Panc1 (cell line): ENCODE measurements at regions not wholly inside any gene's neighbourhood (a gene's known extent, or its start where the extent isn't known, plus 50 kb on each side); places are given as distances from the start of the nearest gene placed in this dataset.

ENCODE experiments used
- ATAC-seq: fragments of 200-7000 bp; cut with Tn5 transposase; 2 replicates; pipeline ENCODE4 v1.9.1; 2020; ENCODE audit warnings: mild to moderate bottlenecking, moderate library complexity
- BruUV-seq: library from RNA; stranded (reverse); fragments of 400-500 nt; replicated peaks from 2 replicates; lab custom pipeline; 2021; lab: Mats Ljungman, UMichigan
- CTCF ChIA-PET: fragments of 300-600 bp; sonication (Branson Sonifier 250); formaldehyde crosslinking; loops from one replicate; lab custom pipeline; 2022; ENCODE audit warnings: antibody characterized with exemption; lab: Charles Lee
- POLR2A ChIA-PET: fragments of 300-600 bp; sonication (Branson Sonifier 250); formaldehyde crosslinking; loops from one replicate; lab custom pipeline; 2022; ENCODE audit warnings: antibody characterized with exemption; lab: Charles Lee
- DNase-seq: peaks from one replicate; pipeline ENCODE4 v3.0.0-alpha.2; 2010; ENCODE audit warnings: low read depth, low spot score
- H3K27ac ChIP-seq: 2 replicates; pipeline ENCODE4 v1.5.1; 2011; ENCODE audit warnings: mild to moderate bottlenecking, low read length, inconsistent platforms
- H3K27me3 ChIP-seq: fragments of 200-500 bp; sonication (Bioruptor generic); 2 replicates; pipeline ENCODE4 v1.6.0; 2014; ENCODE audit warnings: low read length, inconsistent platforms; ENCODE audit not compliant: control insufficient read depth, insufficient read depth
- H3K36me3 ChIP-seq: fragments of 200-500 bp; sonication (Bioruptor generic); 2 replicates; pipeline ENCODE4 v1.5.1; 2014; ENCODE audit warnings: inconsistent platforms, mild to moderate bottlenecking, low read length, moderate library complexity; ENCODE audit not compliant: control insufficient read depth, insufficient read depth
- H3K4me1 ChIP-seq: 2 replicates; pipeline ENCODE4 v1.5.1; 2011; ENCODE audit warnings: inconsistent platforms, mild to moderate bottlenecking, low read length, moderate library complexity; ENCODE audit not compliant: control insufficient read depth, insufficient read depth
- H3K4me3 ChIP-seq, 2 experiments: 2 replicates each; pipeline ENCODE4 v1.5.1; 2011 to 2012; ENCODE audit warnings: low read depth in 2 of 2, low read length in 2 of 2, mild to moderate bottlenecking in 2 of 2, inconsistent platforms in 1 of 2, moderate library complexity in 1 of 2
- H3K9me3 ChIP-seq: fragments of 200-500 bp; sonication (Bioruptor generic); 2 replicates; pipeline ENCODE4 v1.5.1; 2014; ENCODE audit warnings: low read depth, mild to moderate bottlenecking, inconsistent platforms, low read length, moderate library complexity; ENCODE audit not compliant: control insufficient read depth, insufficient read depth
- POLR2AphosphoS5 ChIP-seq: IDR thresholded peaks from 2 replicates; pipeline ENCODE4 v1.6.1; 2012; ENCODE audit warnings: mild to moderate bottlenecking, low read depth, low read length, moderate library complexity
- SIN3A ChIP-seq: IDR thresholded peaks from 2 replicates; pipeline ENCODE4 v1.6.1; 2012; ENCODE audit warnings: low read depth, mild to moderate bottlenecking, low read length, moderate library complexity, borderline replicate concordance; ENCODE audit not compliant: insufficient read depth
- TCF7L2 ChIP-seq: IDR thresholded peaks from 2 replicates; pipeline ENCODE4 v1.6.1; 2011; ENCODE audit warnings: mild to moderate bottlenecking, low read depth, low read length, inconsistent platforms
- in situ Hi-C: cut with HindIII; loops from 2 replicates; pipeline ENCODE4 v1.10.0; 2016; ENCODE audit warnings: low sequenced_read_pairs, low pct_unique_long_range_greater_than_20kb
- intact Hi-C: fragments of 100-400 bp; cut with micrococcal nuclease; formaldehyde crosslinking; loops from one replicate; pipeline ENCODE4 v1.10.0; 2022; ENCODE audit not compliant: unreplicated experiment
- TF ChIP-seq, protein P1 (sequence below): fragments of 450-650 bp; IDR thresholded peaks from 2 replicates; pipeline ENCODE4 v1.5.1; 2017; ENCODE audit warnings: mild to moderate bottlenecking
- TF ChIP-seq, protein P2 (sequence below), 2 experiments: IDR thresholded peaks; 2 replicates each; pipeline ENCODE4 v1.6.1; 2011 to 2012; ENCODE audit warnings: low read depth in 2 of 2, control low read depth in 1 of 2, low read length in 1 of 2, mild to moderate bottlenecking in 1 of 2, moderate library complexity in 1 of 2; ENCODE audit not compliant: insufficient read depth in 1 of 2

DNA sequence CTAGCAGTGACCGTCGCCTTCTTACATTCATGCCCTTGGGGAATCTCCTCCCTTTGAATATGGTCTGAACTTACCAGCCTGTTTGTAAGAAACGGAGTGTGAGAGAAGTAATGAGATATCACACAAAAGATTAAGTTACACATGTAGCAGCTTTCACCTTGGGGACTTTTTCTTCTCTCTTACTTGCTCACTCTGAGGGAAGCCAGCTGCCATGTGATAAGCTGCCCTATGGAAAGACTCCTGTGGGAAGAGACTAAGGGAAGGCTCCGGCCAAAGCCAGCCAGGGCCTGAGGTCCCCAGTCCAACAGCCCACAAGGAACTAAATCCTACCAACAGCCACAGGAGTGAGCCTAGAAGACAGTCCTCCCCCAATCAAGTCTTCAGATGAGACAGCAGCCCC, 190.4 kb upstream of the TSC22D2 start:
- in situ Hi-C loops (no loop called here), intact Hi-C loops (no loop called here)
- CTCF ChIA-PET, result interaction anchor here (0.7 to 1.3 kb wide), 2 partner anchors 34 to 189 kb away, joined by 3 to 5 read pairs; no protein-coding TSS in a partner anchor
- POLR2A ChIA-PET, result interaction anchor here (0.6 kb wide), 2 partner anchors 49 to 76 kb away, joined by 3 to 4 read pairs; no protein-coding TSS in a partner anchor
- H3K4me1 ChIP-seq, result 0 out of 2 replicates have a peak, but pooled peaks cover 4% of the 10 kb centered on the region
- H3K27ac ChIP-seq, result no peak overlapping the region
- H3K27me3 ChIP-seq, result no peaks in the 10 kb centered on the region
- no peak overlapping the region for H3K4me3 ChIP-seq
- no peaks in the 10 kb centered on the region for H3K36me3 ChIP-seq
- DNase-seq, result no peak
- no peak for ATAC-seq
- BruUV-seq, result no TSS peak
- no peak for TF ChIP-seq POLR2AphosphoS5
- TF ChIP-seq, protein P1, sequence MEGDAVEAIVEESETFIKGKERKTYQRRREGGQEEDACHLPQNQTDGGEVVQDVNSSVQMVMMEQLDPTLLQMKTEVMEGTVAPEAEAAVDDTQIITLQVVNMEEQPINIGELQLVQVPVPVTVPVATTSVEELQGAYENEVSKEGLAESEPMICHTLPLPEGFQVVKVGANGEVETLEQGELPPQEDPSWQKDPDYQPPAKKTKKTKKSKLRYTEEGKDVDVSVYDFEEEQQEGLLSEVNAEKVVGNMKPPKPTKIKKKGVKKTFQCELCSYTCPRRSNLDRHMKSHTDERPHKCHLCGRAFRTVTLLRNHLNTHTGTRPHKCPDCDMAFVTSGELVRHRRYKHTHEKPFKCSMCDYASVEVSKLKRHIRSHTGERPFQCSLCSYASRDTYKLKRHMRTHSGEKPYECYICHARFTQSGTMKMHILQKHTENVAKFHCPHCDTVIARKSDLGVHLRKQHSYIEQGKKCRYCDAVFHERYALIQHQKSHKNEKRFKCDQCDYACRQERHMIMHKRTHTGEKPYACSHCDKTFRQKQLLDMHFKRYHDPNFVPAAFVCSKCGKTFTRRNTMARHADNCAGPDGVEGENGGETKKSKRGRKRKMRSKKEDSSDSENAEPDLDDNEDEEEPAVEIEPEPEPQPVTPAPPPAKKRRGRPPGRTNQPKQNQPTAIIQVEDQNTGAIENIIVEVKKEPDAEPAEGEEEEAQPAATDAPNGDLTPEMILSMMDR, result no peak
- H3K9me3 ChIP-seq, result no peaks in the 10 kb centered on the region

DNA sequence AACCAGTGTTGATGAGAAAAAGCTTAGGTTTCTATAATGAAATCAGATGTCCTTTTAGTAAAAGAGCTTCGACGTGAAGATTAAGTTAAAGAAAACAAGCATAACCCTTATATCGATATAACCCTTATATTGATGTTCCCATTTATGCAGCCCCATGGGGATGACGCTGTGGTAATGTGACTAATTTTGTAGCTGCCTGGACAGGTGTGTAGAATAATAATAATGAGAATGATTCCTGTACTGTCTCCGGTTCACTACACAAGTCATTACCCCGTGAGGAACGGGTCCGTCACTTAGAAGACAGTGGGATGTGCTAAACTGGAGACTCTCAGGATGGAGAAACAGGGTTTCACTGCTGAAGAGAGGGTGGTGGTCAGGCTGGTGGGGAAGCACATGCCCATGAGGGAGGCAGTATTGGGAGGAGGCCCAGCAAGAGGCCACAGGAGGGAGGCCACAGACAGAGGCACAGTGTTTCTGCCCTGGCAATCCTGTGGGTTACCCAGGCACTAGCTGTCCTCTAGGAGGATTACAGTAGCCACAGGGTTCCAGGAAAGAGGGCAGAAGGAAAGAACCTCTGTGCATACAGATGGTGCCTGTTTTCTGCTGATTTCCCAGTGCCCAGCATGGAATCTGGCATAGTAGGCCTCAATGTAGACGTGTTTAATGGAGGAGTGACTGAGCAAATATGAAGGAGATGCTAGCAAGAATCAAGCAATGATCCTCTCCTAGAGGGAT, 191.1 kb upstream of the TSC22D2 start:
- H3K9me3 ChIP-seq, result no peaks in the 10 kb centered on the region
- ATAC-seq (no peak), DNase-seq (no peak)
- no peak overlapping the region for H3K4me3 ChIP-seq
- in situ Hi-C loops (no loop called here), intact Hi-C loops (no loop called here)
- BruUV-seq, result no TSS peak
- no peak overlapping the region for H3K27ac ChIP-seq
- TF ChIP-seq, protein P1, result no peak
- TF ChIP-seq SIN3A, result no peak
- H3K36me3 ChIP-seq, result no peaks in the 10 kb centered on the region
- ChIA-PET CTCF (no interaction called here), POLR2A (no interaction called here)
- H3K4me1 ChIP-seq, result 0 out of 2 replicates have a peak, but pooled peaks cover 4% of the 10 kb centered on the region
- H3K27me3 ChIP-seq, result no peaks in the 10 kb centered on the region

DNA sequence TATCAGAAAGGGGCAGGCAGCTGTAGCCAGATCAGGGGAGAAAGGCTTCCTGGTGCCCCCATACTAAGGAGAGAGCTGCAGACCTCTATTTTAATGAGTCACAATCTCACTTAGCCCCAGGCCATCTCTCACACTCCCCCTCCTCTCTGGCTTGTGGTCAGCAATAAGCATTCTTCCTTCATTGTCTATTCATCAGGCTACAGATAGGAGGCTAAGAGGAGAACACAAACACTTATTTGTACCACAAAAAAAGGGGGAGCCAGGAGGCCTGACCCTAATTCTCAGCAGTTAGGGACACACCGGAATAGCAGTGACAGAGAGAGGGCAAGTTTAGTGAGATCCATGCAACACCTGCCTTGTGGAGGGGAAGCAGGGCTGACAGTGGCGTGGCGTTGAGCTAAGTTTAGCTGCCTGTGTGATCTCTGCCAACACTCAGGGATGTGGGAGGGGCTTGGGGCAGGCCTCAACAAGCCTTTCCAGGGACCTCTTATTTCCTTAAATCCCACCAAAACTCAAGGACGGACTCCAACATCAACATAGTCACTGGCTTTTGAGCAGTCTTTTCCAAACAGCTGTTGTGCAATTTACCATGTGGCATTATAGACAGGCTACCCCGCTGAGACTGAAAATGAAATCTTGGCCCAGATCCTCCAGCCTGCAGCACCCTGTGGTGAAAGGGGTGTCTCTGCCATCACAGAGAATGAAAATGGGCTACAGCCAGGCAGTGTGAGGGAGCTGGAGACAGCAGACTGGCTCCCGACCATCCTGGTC, 191.9 kb upstream of the TSC22D2 start:
- TF ChIP-seq, protein P2, sequence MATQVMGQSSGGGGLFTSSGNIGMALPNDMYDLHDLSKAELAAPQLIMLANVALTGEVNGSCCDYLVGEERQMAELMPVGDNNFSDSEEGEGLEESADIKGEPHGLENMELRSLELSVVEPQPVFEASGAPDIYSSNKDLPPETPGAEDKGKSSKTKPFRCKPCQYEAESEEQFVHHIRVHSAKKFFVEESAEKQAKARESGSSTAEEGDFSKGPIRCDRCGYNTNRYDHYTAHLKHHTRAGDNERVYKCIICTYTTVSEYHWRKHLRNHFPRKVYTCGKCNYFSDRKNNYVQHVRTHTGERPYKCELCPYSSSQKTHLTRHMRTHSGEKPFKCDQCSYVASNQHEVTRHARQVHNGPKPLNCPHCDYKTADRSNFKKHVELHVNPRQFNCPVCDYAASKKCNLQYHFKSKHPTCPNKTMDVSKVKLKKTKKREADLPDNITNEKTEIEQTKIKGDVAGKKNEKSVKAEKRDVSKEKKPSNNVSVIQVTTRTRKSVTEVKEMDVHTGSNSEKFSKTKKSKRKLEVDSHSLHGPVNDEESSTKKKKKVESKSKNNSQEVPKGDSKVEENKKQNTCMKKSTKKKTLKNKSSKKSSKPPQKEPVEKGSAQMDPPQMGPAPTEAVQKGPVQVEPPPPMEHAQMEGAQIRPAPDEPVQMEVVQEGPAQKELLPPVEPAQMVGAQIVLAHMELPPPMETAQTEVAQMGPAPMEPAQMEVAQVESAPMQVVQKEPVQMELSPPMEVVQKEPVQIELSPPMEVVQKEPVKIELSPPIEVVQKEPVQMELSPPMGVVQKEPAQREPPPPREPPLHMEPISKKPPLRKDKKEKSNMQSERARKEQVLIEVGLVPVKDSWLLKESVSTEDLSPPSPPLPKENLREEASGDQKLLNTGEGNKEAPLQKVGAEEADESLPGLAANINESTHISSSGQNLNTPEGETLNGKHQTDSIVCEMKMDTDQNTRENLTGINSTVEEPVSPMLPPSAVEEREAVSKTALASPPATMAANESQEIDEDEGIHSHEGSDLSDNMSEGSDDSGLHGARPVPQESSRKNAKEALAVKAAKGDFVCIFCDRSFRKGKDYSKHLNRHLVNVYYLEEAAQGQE (IDR thresholded peaks at IDR 0.05; ENCODE audit: insufficient read depth in 1 of 2, low read depth in 2 of 2, low read length in 1 of 2), result no peak
- TF ChIP-seq, protein P1, result no peak
- TF ChIP-seq SIN3A, result no peak
- no peak for TF ChIP-seq TCF7L2
- TF ChIP-seq POLR2AphosphoS5, result no peak
- Histone ChIP-seq H3K27me3 (no peaks in the 10 kb centered on the region), H3K4me3 (no peak overlapping the region), H3K27ac (no peak overlapping the region), H3K4me1 (0 out of 2 replicates have a peak, but pooled peaks cover 4% of the 10 kb centered on the region), H3K9me3 (no peaks in the 10 kb centered on the region), H3K36me3 (no peaks in the 10 kb centered on the region)
- POLR2A ChIA-PET, result no interaction called here
- ATAC-seq (no peak; the same call in 1 of the 2 replicates), DNase-seq (no peak)
- BruUV-seq, result no TSS peak
- CTCF ChIA-PET, result no interaction called here
- in situ Hi-C loops (no loop called here), intact Hi-C loops (no loop called here)
